Lower leg skin (tissue), 3 donors: ENCODE measurements at regions not wholly inside any gene's neighbourhood (a gene's known extent, or its start where the extent isn't known, plus 50 kb on each side); places are given as distances from the start of the nearest gene placed in this dataset.

Experiments
- CTCF ChIP-seq, 3 donors: fragments of 450-650 bp; IDR thresholded peaks; one replicate each; pipeline ENCODE4 v1.5.1; 2016; ENCODE audit warnings: antibody characterized with exemption in 3 of 3, mild to moderate bottlenecking in 3 of 3, moderate library complexity in 2 of 3
- POLR2A ChIP-seq, 2 donors: fragments of 450-650 bp; IDR thresholded peaks; one replicate each; pipeline ENCODE4 v1.6.1; 2016 to 2017; ENCODE audit warnings: antibody characterized with exemption in 2 of 2, mild to moderate bottlenecking in 1 of 2, moderate library complexity in 1 of 2

GRCh38 chr11:91308069-91308468 is 916.5 kb upstream of the FAT3 start:
- TF ChIP-seq CTCF (IDR thresholded peaks at IDR 0.05), result no peak
- no peak for TF ChIP-seq POLR2A (IDR thresholded peaks at IDR 0.05)
